ENCODE measurements at regions not wholly inside any gene's neighbourhood (a gene's known extent, or its start where the extent isn't known, plus 50 kb on each side); places are given as distances from the start of the nearest gene placed in this dataset.

DNA sequence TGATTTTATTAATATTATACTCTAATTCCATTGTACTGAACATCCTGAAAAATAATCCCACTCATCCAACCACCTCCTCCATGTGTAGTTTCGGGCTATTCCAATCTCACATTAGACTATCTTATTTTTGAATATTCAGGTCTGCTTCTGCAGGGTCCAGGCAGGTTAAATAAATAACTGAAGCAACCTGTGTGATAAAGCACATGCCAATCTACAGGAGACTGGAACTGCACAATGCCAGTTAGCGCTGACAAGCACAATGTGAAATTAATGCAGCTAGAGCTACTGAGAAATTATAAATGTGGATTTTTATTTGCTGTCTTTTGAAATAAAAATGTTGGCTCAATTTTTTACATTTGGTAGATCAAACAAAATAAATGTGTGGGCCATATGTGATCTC lies 540.1 kb upstream of the ATXN8OS start:
- DNase-seq: no peak

DNA sequence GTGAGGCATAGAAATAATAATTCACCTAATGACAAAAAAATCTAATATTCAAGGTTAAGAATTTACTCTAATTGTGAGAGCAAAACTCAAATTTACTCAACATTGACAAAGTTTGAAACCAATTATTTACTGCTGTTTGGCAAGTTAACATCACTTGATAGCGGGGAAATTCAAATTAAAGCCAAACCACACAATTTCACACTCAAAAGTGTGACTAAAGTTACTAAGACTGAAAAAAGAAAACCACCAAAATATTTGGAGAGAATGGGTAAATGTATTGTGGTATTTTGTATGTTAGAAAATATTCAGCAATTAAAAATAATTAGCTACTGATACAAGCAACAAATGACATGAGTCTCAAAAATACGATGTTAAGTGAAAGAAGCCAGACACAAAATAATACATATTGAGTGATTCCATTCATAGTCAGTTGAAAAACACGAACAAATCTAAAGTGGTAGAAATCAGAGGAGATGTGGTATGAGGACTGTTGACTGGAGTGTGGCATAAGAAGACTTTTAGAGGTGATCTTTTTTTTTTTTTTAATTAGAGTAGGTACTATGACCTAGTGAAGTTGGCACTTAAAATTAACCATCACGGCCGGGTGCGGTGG lies 541.4 kb upstream of the ATXN8OS start:
- no peak for DNase-seq

DNA sequence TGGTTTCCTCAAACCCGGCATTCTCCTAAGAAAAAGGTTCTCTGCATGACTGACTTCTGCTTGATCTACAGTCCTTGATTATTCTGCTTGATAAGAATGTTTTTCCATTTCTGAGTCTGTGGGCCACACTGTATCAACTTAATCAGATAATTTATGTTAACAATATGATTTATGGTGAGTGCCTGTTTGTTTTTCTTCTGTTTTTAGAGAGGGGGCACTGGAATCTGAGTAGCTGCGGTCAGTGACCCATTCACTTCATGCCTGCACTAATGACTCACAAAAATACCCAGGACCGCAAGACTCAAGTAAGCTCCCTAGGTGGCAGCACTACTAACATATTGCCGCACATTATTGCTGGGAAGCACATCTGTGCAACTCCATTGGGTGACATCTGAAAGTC lies 542.3 kb upstream of the ATXN8OS start:
- DNase-seq: no peak

DNA sequence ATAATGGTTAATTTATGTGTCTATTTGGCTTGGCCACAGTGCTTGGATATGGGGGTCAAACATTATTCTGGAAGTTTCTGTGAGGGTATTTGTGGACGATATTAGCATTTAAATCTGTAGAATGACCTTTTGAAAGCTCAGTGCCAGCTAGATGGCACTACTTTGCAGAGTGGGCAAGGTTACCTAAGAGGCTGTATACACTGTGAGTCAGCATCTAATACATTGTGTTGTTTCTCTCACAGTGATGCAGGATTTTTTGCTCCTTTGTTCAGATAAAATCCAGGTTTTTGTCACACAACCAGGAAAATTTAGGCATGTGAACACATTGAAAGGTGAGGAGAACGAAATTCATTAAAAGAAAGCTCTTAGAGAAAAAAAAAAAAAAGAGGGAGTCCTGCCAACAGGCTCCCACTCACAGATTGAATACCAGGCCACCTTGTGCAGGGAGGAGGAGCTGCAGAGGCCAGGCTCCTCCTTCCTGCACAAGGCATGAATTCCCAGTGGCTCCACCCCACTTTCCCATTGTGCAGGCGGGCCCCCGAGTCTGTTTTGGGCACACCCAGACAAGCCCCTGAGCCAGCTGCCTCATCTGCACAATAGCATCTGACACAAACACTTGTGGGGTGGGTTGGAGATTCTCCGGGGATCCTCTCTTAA lies 551.0 kb upstream of the ATXN8OS start:
- no peak for DNase-seq

DNA sequence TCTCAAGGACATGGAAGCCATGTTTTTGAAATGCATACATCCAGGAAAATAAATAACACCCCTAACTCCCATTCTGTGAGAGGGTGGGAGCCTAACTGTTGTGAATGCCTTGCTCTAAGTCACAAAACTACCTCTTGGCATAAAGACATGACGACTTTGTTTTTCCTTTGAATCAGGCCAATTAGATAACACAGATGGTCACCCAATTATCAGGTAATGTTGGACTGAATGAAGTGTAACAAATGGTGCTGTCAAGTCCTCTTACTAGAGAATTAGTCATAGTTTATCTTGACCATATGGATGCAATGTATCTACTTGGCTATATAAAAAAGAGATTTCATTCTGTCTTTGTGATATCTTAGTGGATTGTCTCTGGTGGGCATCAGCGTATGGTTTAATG lies 553.6 kb upstream of the ATXN8OS start:
- DNase-seq: no peak

DNA sequence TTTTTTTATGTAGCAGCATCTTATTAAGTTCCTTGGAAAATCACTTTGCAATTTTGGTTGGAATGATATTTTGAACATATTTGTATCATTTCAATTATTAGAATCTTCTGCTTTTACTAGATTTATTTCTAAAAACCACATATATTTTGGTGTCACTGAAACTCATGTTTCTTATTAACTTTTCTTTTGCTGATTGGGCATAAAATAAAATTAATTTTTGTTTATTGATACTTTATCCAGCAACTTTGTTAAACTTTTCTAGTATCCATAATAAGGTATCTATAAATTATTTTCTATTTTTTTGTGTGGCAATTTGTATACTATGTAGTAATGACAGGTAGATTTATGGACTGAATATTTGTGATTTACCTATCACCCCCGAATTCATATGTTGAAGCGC lies 556.4 kb upstream of the ATXN8OS start:
- DNase-seq: no peak

DNA sequence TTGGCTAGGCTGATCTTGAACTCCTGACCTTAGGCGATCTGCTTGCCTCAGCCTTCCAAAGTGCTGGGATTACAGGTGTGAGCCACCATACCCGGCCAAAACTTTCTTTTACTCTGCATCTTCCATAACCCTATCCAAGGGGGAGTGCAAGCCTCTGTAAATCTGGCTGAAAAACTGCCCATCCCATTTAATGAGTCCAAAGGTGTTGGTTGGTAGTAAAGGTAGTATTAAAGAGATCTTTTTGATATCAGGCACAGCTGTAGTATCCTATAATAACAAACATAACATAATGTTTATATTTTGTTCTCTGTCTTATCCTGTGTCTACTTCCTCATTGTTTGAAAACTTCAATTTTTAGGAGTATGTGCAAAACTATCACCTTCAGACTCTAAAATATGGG lies 559.8 kb upstream of the ATXN8OS start:
- no peak for DNase-seq

DNA sequence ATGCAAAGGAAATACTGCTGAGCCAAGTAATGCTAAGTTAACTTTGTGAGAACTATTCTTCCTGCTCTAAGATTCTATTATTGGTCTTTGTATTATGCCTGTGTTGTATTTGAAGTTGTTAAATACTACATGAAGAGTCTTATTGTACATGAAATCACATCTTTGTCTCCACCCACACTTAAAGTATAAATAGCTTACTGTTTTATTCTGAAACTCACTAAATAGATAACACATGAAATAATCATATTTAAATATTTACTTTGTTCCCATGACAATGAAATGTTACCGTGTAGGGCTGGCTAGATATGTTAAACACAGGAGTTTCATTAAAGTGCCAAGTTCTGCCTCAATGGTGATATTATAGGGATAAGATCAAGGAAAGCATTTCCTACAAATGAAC lies 562.1 kb upstream of the ATXN8OS start:
- DNase-seq: peak; percentile 41

DNA sequence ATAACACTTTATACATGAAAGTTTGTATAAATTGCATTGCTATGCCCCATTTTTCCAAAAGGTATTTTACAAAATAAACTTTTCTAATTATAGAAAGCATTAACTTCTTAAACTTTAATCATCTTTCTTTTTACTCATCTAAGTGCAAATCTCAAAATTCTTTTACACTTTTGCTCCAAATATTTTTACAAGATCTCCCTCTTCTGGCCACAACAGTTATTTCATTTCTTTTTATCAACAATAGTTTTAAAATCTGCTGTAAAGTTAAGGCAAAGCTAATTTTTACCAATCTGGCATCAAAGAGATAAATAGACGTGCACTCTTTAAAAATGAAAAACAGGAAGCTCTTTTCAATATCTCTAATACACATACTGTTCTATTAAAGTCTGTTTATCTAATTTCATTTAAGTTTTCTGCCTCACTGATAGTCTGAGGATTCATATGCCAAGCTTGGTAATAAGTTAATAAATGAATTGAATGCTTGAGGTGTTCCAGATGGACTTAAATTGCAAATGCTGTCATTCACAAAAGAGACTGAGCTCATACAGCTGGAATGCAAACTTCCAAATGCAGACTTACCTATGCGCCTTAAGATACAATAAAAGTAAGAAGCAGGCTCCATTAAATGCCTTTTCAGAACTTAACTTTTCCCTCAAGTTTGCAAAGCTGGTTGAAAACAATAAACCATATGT lies 583.0 kb upstream of the ATXN8OS start:
- no peak for DNase-seq

DNA sequence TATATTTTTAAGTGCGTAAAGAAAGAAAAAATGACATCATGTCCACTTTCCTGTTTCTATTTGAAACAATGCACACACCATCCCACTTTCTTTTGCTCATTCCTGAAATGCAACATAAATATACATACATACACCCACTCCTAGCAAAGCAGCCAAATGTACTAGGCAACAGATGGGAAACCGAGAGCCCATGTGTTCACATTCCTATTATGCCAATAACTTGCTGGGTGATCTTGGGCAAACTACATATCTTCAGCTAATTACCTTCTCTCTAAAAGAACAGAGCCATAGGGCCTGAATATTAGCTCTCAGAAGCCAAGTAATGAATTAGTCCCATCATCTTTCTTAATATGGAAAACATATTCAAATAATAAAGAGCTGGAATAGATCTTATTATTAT lies 610.6 kb upstream of the ATXN8OS start:
- no peak for DNase-seq

DNA sequence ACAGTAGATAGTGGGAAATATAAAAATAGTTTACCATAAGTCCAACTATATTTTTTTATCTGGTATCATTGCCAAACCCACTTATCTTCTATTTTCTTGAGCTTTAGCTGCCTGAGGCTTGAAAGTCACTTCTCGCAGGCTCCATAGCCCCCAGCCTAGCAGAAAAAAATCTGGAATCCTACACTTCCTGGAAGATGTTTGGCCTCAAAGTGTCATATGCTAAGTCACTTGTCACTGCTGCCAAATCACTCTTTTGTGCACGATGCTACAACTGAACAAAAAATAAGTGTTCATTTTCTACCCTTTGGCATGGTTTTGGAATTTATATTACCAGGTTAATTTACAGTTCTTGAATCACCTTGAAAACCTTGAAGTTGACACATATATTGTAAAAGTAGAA lies 612.5 kb upstream of the ATXN8OS start:
- no peak for DNase-seq

DNA sequence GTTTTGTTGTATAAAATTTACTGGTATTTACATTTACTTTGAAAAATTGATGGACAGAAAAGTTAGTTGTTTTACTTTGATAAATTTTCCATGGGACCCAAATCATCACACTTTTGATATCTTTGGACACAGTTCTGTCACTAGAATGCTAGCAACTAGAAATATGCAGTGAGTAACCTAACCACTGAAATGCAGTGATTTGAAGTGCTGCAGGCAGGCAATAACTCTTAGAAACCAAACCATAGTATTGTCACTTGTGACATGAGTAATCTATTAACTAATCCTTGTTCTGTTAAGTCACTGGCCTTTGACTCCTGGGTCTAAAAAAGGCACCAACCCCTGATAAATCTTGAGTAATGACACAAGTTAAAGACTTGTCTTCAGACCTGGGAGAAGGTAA lies 620.0 kb upstream of the ATXN8OS start:
- no peak for DNase-seq

DNA sequence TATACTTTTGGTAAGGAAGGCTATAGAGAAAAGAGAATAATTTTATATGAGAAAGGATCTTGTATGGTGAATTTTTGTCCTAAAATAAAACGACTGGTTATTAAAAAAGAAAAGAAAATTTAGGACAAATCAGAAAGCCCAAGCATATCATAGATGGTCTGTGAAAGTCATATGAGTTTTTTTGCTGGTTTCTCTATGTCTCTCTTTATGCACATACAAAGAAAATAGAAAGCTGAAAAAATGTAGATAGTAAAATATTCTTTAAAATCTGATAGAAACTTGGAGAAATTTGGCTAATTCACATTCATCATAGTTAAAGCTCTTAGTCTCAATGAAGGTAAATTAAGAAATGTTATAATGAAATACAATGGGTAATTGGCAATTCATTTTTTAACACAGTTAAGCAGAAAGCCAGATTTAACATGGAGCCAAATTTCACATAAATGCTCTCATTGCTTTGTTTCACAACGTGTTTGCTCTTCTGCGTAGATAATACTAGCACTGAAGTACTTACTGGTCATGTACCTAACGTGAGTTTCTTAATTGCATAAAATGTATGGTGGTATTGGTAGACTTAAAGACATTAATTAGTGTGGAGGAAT lies 621.5 kb upstream of the ATXN8OS start:
- DNase-seq: no peak

DNA sequence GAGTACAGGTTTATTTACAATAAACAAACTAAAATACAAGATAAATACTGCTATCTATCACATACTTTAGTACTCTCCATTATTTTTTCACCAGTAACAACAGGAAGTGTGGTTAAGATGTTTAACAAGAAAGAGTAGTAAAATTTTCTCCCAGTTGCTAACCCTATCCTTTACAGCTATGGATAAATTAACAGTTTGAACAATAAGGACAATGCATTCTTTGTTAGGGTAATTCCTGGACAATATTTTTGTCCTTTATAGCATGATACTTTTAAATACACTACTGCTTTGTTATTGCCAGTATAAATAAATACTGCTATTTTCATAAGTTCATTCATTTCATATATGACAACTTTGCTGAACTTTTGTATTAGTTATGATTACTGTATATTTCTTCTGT lies 630.2 kb upstream of the ATXN8OS start:
- no peak for DNase-seq

DNA sequence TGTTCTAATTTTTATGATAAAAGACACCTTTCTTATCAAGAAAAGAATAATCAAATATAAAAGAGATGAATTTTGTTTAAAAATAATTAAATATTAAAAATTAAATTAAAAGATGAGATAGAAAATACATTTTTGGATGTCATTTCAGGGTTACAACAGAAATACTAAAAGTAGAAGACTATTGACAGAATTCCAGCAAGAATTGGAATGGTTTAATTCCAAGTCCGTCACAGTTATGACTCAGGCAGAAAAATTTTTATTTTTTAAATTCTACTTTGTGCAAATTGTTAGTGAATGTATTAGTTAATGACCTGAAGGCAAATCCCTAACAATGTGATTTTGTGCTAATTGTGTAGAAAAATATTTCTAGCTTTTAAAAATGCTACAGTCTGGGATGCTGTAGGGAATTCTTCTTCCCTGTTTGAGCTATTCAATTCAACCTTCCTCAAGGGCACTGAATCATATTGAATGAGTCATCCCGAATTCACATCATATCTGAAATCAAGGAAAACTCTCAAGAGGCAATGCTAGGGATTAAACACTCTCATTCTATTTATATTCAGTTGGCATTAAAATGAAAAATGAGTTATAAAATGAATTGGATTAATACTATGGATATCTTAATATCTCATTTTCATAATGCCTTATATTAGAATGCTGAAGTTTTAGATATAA lies 633.5 kb upstream of the ATXN8OS start:
- DNase-seq: no peak

DNA sequence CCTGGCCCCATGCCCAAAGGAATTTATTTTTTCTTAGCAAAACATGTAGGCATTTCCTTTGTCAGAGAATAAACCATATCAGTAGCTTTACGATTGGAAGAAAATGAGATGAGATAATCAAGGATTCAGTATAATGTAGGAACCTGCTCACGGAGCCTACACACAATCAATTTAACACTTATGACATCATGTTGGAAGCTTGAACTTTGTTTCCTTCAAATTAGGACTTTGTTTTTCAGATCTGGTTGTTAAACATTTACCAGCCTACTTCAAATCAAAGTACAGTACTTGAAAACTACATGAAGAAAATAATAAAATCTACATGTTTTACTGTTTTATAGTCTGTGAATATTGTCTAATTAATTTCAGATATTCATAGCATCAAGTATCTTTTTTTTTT lies 639.0 kb upstream of the ATXN8OS start:
- DNase-seq: no peak

DNA sequence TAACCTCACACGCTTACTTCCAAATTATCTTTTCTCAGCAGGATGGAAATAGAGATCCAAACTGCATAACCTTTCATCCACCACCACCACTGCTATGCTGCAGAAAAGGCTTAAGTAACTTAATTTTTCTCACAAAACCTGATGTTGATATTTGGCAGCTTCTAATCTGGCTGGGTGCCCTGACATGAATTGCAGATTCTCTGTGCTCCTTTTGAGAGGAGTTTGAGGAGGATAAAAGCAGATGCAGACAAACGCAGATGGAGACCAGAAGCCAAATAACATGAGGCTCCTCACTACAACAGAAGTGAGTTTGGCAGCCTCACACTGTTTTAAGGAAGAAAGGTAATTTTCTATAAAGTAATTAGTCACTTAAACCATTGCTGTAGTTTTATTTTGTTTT lies 646.2 kb upstream of the ATXN8OS start:
- no peak for DNase-seq

DNA sequence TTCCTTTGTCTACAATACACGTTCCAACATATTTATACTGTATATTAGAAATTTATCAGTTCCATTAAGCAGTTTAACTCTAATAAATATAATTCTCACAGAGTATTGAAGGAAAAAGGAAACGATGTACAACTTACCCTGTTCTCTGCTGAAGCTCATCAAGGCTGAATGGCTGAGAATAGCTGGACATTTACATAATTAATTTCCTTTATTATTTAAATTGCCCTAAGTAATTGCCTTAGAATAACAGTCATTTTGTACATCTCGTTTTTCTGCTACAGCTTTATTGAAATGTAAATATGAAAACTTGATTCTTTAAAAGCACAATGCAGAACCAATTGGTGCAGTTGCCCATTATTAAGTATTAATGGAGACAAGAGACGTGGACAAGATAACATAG lies 648.3 kb upstream of the ATXN8OS start:
- no peak for DNase-seq

DNA sequence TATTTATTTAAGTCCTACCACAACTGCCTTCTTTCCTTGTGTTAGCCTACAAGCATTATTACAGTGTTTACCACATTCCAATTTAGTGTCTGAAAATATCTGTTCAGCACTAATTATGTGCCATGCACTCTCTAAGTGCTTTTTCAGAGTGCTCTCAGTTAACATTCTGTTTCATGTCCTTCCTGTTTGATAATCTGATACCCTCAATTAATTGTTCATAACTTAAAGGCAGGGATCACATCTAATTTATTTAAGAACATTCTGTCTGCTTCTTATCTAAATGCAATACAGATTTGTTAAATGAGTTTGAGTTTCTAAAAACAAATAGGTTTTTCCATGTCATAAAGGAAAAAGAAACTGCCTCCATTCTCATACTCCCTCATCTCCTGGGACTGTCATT lies 649.6 kb upstream of the ATXN8OS start:
- DNase-seq: no peak

DNA sequence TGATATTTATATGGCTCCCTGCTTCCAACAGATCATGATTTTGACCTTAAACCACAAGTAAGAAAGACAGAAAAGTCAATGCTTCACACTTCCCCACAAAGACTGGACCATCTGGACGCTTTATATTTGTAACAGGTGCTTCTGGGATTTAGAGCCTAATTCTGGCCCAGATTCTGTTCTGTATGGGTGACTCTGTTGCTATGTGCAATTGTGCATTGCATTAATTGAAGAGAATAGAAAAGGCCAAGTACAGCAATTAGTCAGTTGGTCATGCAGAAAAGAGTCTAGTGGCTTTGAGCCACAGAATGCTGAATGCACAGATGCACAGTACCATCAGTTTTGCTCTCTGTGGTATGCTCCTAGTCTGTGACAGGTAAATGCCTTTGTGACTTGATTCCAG lies 657.4 kb upstream of the ATXN8OS start:
- no peak for DNase-seq

DNA sequence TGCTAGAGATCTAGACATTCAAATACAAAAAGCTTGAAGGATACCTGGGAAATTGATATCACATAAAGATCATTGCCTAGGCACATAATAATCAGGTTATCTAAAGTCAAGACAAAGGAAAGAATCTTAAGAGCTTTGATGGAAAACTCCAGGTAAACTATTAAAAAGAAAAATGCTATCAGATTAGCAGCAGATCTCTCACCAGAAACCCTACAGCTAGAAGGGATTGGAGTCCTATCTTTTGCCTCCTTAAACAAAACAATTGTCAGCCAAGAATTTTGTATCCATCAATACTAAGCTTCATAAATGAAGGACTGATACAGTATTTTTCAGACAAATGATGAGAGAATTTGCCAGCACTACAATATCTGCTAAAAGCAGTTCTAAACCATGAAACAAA lies 682.4 kb upstream of the ATXN8OS start:
- no peak for DNase-seq

DNA sequence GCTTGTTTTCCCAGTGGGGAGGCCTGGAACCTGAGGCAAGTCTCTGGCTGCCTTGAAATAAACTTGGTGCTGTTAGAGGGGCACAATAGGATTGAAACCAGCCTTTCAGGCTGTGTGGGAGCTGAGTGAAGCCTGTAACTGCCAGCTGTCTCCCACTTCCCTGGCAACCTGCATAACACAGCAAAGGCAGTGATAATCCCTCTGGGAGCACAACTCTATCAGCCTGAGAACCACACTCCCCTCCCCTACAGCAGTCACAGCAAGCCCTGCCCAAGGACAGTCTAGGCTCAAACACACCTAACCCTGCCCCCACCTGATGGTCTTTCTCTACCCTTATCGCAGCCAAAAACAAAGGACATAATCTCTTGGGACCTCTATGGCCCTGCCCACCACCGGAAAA lies 683.8 kb upstream of the ATXN8OS start:
- no peak for DNase-seq

DNA sequence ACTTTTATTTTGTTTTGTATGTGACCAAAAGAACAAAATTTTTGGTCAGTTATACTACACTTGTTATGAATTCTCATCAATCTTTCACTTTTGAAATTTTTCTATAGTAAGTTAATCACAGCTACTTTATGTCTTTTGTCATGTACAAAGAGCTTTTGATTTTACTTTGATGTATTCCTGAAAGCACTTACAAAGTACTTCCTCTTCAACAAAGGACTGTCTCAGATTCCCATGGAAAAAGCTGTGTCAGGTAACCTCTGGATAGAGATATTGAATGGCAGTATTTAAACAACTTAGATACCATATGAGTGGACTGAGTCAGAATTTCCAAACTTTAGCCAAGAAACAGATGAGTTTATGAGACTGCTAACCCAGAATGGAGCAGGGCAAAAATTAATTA lies 689.3 kb upstream of the ATXN8OS start:
- DNase-seq: no peak

DNA sequence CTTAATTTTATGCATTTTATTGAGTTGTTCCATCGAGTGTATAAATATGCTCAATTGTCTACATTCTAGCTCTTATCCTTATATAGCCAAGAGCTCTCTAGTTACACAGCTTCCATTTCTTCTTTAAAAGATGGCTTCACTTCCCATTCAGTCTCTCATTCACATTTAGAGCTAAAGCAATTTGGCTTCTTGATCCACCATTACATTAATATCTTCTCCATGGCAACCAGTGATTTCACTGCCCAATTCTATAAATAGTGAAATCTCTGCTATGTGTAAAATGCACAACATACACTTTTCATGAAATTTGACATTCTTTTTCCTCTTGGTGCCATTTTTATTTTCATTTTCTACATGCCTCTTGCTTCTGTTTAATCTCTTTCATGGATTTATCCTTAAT lies 696.9 kb upstream of the ATXN8OS start:
- DNase-seq: no peak
